Astrocyte of the cerebellum (primary cell): ENCODE measurements at regions not wholly inside any gene's neighbourhood (a gene's known extent, or its start where the extent isn't known, plus 50 kb on each side); places are given as distances from the start of the nearest gene placed in this dataset.
"Not testable (repeated sequence)": the region's sequence is repeated elsewhere in the genome, so short reads cannot be mapped to it uniquely, and the experiment has no call there.

Experiments
- DNase-seq: peaks from one replicate; pipeline ENCODE4 v3.0.0-alpha.2; 2011; ENCODE audit warnings: low read depth
- H3K4me3 ChIP-seq: 2 replicates; pipeline ENCODE4 v1.5.1; 2011; ENCODE audit warnings: mild to moderate bottlenecking, low read depth, low read length, moderate library complexity
- CTCF ChIP-seq: IDR thresholded peaks from 2 replicates; pipeline ENCODE4 v1.5.1; 2012; ENCODE audit warnings: low read length, low read depth, moderate library complexity, mild to moderate bottlenecking; ENCODE audit errors: missing control alignments
- in situ Hi-C: cut with HindIII; loops from 2 replicates; pipeline ENCODE4 v1.10.0; 2017; ENCODE audit warnings: low sequenced_read_pairs

GRCh38 chr10:8171008-8171407 is 116.5 kb downstream of the GATA3 start:
- no peak for TF ChIP-seq CTCF
- H3K4me3 ChIP-seq: no peak overlapping the region
- in situ Hi-C loops: no loop called here
- DNase-seq: no peak

- in situ Hi-C loops: no loop called here
- no peak for DNase-seq
- no peak for TF ChIP-seq CTCF
- H3K4me3 ChIP-seq: no peak overlapping the region
Measured at GRCh38 chr10:8172604-8173003, 118.1 kb downstream of the GATA3 start.

GRCh38 chr10:8173243-8173865 is 118.9 kb downstream of the GATA3 start:
- no peak for TF ChIP-seq CTCF
- DNase-seq: no peak
- in situ Hi-C loops: no loop called here
- no peak overlapping the region for H3K4me3 ChIP-seq

GRCh38 chr10:8173866-8174243 is 119.4 kb downstream of the GATA3 start:
- TF ChIP-seq CTCF: no peak
- no peak for DNase-seq
- no peak overlapping the region for H3K4me3 ChIP-seq
- in situ Hi-C loops: no loop called here

- no peak for DNase-seq
- in situ Hi-C loops: no loop called here
- H3K4me3 ChIP-seq: no peak overlapping the region
- no peak for TF ChIP-seq CTCF
Measured at GRCh38 chr10:8174762-8175161, 120.3 kb downstream of the GATA3 start.

GRCh38 chr10:8177526-8177925 is 123.0 kb downstream of the GATA3 start:
- in situ Hi-C loops, H3K4me3 ChIP-seq, DNase-seq: not testable (repeated sequence)

GRCh38 chr10:8179773-8180172 is 125.3 kb downstream of the GATA3 start:
- DNase-seq, H3K4me3 ChIP-seq, in situ Hi-C loops: not testable (repeated sequence)
